ENCODE measurements at regions not wholly inside any gene's neighbourhood (a gene's known extent, or its start where the extent isn't known, plus 50 kb on each side); places are given as distances from the start of the nearest gene placed in this dataset.

GRCh38 chr6:132213732-132214131, 187.5 kb downstream of the MOXD1 start:
- no peak overlapping the region for H3K4me3 Mint-ChIP-seq
- peaks cover 23% of the 10 kb centered on the region for H3K27me3 Mint-ChIP-seq
- no peaks in the 10 kb centered on the region for H3K36me3 ChIP-seq (replicated peaks in 1 of 2; ENCODE audit: control extremely low read depth in 1 of 2, control insufficient read depth in 1 of 2, extremely low read depth in 1 of 2, insufficient read depth in 2 of 2, low read length in 1 of 2)

DNA sequence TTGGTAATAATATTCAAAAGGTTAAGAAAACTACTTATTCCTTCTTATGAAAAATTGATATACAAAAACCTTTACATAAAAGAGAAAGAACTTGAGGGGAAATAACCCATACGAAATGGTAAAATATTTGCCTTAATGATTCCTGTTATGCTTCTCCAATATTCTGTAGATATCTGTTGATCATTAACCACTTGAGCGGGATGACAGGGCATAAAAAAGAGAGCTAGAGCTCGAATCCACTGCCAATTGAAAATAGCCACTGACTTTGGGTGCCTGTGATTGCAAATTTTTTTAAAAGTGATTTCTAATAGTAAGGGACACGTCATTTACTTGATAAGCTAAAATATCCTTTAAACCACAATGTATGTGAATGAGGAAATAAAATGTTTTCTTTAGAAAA, 188.1 kb downstream of the MOXD1 start:
- intact Hi-C loops (cut with micrococcal nuclease), result no loop called here
- CTCF ChIA-PET, result interaction anchor here (0.7 to 3.7 kb wide), 2 partner anchors 58 to 298 kb away, joined by 3 to 11 read pairs; no protein-coding TSS in a partner anchor
- Mint-ChIP-seq H3K9me3 (ENCODE audit: insufficient read depth) (no peaks in the 10 kb centered on the region), H3K4me1 (no peaks in the 10 kb centered on the region), H3K27me3 (peaks cover 24% of the 10 kb centered on the region), H3K27ac (no peak overlapping the region), H3K4me3 (no peak overlapping the region)
- no CpG with 5 or more reads among the region's 4 CpGs for WGBS (ENCODE audit: insufficient coverage)
- H4K20me1 ChIP-seq (ENCODE audit: control insufficient read depth, insufficient read depth, low read length, poor library complexity, severe bottlenecking), result no peaks in the 10 kb centered on the region
- POLR2A ChIA-PET, result no interaction called here
- no peak overlapping the region for H3K4me3 ChIP-seq (ENCODE audit: control extremely low read depth in 1 of 5, extremely low read depth in 1 of 5, insufficient read depth in 1 of 5, low read depth in 2 of 5, low read length in 4 of 5)
- no peaks in the 10 kb centered on the region for H3K4me1 ChIP-seq (ENCODE audit: control insufficient read depth in 2 of 2, insufficient read depth in 2 of 2, low read length in 2 of 2)
- H2AFZ ChIP-seq (ENCODE audit: insufficient read depth, low read depth, low read length, poor library complexity, severe bottlenecking), result no peak overlapping the region
- H3K9ac ChIP-seq (ENCODE audit: low read length), result no peak overlapping the region
- ATAC-seq (ENCODE audit: low read depth) (no peak), DNase-seq (no peak)
- no peak overlapping the region for H3K27ac ChIP-seq (ENCODE audit: low read length in 2 of 2)
- no peaks in the 10 kb centered on the region for H3K36me3 ChIP-seq (replicated peaks in 1 of 2; ENCODE audit: control extremely low read depth in 1 of 2, control insufficient read depth in 1 of 2, extremely low read depth in 1 of 2, insufficient read depth in 2 of 2, low read length in 1 of 2)
- peaks cover 0 to 9% (median 0%) of the 10 kb centered on the region in 3 donors for H3K9me3 ChIP-seq (ENCODE audit: control extremely low read depth in 1 of 3, control insufficient read depth in 2 of 3, insufficient read depth in 1 of 3, low read length in 2 of 3)
- H3K27me3 ChIP-seq (replicated peaks in 1 of 4; ENCODE audit: control extremely low read depth in 1 of 4, control insufficient read depth in 3 of 4, insufficient read depth in 4 of 4, low read length in 3 of 4), result no peaks in the 10 kb centered on the region
- no peaks in the 10 kb centered on the region for H3K79me2 ChIP-seq (ENCODE audit: control insufficient read depth, insufficient read depth, low read length)
- TF ChIP-seq, protein P1, sequence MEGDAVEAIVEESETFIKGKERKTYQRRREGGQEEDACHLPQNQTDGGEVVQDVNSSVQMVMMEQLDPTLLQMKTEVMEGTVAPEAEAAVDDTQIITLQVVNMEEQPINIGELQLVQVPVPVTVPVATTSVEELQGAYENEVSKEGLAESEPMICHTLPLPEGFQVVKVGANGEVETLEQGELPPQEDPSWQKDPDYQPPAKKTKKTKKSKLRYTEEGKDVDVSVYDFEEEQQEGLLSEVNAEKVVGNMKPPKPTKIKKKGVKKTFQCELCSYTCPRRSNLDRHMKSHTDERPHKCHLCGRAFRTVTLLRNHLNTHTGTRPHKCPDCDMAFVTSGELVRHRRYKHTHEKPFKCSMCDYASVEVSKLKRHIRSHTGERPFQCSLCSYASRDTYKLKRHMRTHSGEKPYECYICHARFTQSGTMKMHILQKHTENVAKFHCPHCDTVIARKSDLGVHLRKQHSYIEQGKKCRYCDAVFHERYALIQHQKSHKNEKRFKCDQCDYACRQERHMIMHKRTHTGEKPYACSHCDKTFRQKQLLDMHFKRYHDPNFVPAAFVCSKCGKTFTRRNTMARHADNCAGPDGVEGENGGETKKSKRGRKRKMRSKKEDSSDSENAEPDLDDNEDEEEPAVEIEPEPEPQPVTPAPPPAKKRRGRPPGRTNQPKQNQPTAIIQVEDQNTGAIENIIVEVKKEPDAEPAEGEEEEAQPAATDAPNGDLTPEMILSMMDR (IDR thresholded peaks at IDR 0.05), result no peak
- no peak for TF ChIP-seq EZH2 (IDR thresholded peaks at IDR 0.05; ENCODE audit: borderline replicate concordance, insufficient read depth, low read depth, low read length, poor library complexity, severe bottlenecking)
- H3K4me2 ChIP-seq (replicated peaks; ENCODE audit: low read depth, low read length, poor library complexity, severe bottlenecking), result no peak overlapping the region

More at GRCh38 chr6:132213732-132214131, 187.5 kb downstream of the MOXD1 start:
- ATAC-seq (ENCODE audit: low read depth) (no peak), DNase-seq (no peak)
- intact Hi-C loops (cut with micrococcal nuclease), result no loop called here
- Histone ChIP-seq H3K27me3 (replicated peaks in 1 of 4; ENCODE audit: control extremely low read depth in 1 of 4, control insufficient read depth in 3 of 4, insufficient read depth in 4 of 4, low read length in 3 of 4) (no peaks in the 10 kb centered on the region), H3K79me2 (ENCODE audit: control insufficient read depth, insufficient read depth, low read length) (no peaks in the 10 kb centered on the region), H3K4me1 (ENCODE audit: control insufficient read depth in 2 of 2, insufficient read depth in 2 of 2, low read length in 2 of 2) (no peaks in the 10 kb centered on the region), H3K9ac (ENCODE audit: low read length) (no peak overlapping the region), H3K27ac (ENCODE audit: low read length in 2 of 2) (no peak overlapping the region), H4K20me1 (ENCODE audit: control insufficient read depth, insufficient read depth, low read length, poor library complexity, severe bottlenecking) (no peaks in the 10 kb centered on the region), H3K9me3 (ENCODE audit: control extremely low read depth in 1 of 3, control insufficient read depth in 2 of 3, insufficient read depth in 1 of 3, low read length in 2 of 3) (peaks cover 0 to 9% (median 0%) of the 10 kb centered on the region in 3 donors), H3K4me2 (replicated peaks; ENCODE audit: low read depth, low read length, poor library complexity, severe bottlenecking) (no peak overlapping the region), H2AFZ (ENCODE audit: insufficient read depth, low read depth, low read length, poor library complexity, severe bottlenecking) (no peak overlapping the region), H3K4me3 (ENCODE audit: control extremely low read depth in 1 of 5, extremely low read depth in 1 of 5, insufficient read depth in 1 of 5, low read depth in 2 of 5, low read length in 4 of 5) (no peak overlapping the region)
- CTCF ChIA-PET, result interaction anchor here (0.7 to 3.7 kb wide), 2 partner anchors 57 to 298 kb away, joined by 3 to 11 read pairs; no protein-coding TSS in a partner anchor
- POLR2A ChIA-PET, result no interaction called here
- no CpG with 5 or more reads among the region's 4 CpGs for WGBS (ENCODE audit: insufficient coverage)
- Mint-ChIP-seq H3K9me3 (ENCODE audit: insufficient read depth) (no peaks in the 10 kb centered on the region), H3K27ac (no peak overlapping the region), H3K4me1 (no peaks in the 10 kb centered on the region)
- TF ChIP-seq EZH2 (IDR thresholded peaks at IDR 0.05; ENCODE audit: borderline replicate concordance, insufficient read depth, low read depth, low read length, poor library complexity, severe bottlenecking), result no peak
- TF ChIP-seq, protein P1 (IDR thresholded peaks at IDR 0.05), result no peak

Measured in B cell (primary cell).